ENCODE measurements at regions not wholly inside any gene's neighbourhood (a gene's known extent, or its start where the extent isn't known, plus 50 kb on each side); places are given as distances from the start of the nearest gene placed in this dataset.

DNA sequence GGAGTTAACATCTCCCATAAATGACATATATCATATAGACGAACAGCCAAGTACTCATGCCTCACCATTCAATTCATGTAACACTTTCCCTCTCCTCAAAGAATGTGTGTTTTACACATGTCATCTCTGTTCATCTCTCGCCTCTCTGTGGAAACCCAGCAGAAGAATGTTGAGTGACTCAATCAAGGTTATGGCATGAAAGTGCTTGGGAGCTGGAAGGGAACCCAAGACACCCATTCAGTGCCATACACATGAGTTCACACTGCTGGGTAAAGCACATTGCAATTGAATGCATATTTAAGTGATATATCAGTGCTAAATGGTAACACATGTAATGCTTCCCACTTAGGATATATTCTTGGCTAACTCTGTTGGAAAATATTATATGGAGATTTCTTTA lies 322.9 kb downstream of the PTEN start:
- TF ChIP-seq, protein P1, sequence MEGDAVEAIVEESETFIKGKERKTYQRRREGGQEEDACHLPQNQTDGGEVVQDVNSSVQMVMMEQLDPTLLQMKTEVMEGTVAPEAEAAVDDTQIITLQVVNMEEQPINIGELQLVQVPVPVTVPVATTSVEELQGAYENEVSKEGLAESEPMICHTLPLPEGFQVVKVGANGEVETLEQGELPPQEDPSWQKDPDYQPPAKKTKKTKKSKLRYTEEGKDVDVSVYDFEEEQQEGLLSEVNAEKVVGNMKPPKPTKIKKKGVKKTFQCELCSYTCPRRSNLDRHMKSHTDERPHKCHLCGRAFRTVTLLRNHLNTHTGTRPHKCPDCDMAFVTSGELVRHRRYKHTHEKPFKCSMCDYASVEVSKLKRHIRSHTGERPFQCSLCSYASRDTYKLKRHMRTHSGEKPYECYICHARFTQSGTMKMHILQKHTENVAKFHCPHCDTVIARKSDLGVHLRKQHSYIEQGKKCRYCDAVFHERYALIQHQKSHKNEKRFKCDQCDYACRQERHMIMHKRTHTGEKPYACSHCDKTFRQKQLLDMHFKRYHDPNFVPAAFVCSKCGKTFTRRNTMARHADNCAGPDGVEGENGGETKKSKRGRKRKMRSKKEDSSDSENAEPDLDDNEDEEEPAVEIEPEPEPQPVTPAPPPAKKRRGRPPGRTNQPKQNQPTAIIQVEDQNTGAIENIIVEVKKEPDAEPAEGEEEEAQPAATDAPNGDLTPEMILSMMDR (IDR thresholded peaks at IDR 0.05; ENCODE audit: insufficient read depth, low read length, poor library complexity, severe bottlenecking): no peak
- no peak for TF ChIP-seq EZH2phosphoT487 (conservative IDR thresholded peaks at IDR 0.05; ENCODE audit: low read length)

All from SU-DHL-6 (cell line).